ENCODE measurements at regions not wholly inside any gene's neighbourhood (a gene's known extent, or its start where the extent isn't known, plus 50 kb on each side); places are given as distances from the start of the nearest gene placed in this dataset.

GRCh38 chr7:17600340-17600752, 301.9 kb downstream of the AHR start:
- TF ChIP-seq CTCF (IDR thresholded peaks at IDR 0.05): no peak
- TF ChIP-seq POLR2A (IDR thresholded peaks at IDR 0.05): no peak
